Activated T-helper 17 cell treated with anti-CD3 and anti-CD28 coated beads, Interleukin-2, amount 50 U/mL, for 72 hours (primary cell): ENCODE measurements at regions not wholly inside any gene's neighbourhood (a gene's known extent, or its start where the extent isn't known, plus 50 kb on each side); places are given as distances from the start of the nearest gene placed in this dataset.

Experiments
- ATAC-seq: fragments of 150-1000 bp; cut with Tn5 transposase; replicated peaks from 2 replicates; pipeline ENCODE4 v1.10.0; 2021; ENCODE audit warnings: mild to moderate bottlenecking, moderate library complexity
- H3K27ac Mint-ChIP-seq: one replicate; pipeline ENCODE4 v1.8.0; 2022; ENCODE audit warnings: mixed read lengths
- H3K27me3 Mint-ChIP-seq: one replicate; pipeline ENCODE4 v1.8.0; 2022; ENCODE audit warnings: mixed read lengths
- H3K36me3 Mint-ChIP-seq: one replicate; pipeline ENCODE4 v1.8.0; 2022; ENCODE audit warnings: low read depth, mild to moderate bottlenecking, mixed read lengths
- H3K4me1 Mint-ChIP-seq: one replicate; pipeline ENCODE4 v1.8.0; 2022; ENCODE audit warnings: mixed read lengths
- H3K4me3 Mint-ChIP-seq: one replicate; pipeline ENCODE4 v1.8.0; 2022; ENCODE audit warnings: mild to moderate bottlenecking, mixed read lengths
- H3K9me3 Mint-ChIP-seq: one replicate; pipeline ENCODE4 v1.8.0; 2022; ENCODE audit warnings: mixed read lengths

- Mint-ChIP-seq H3K27ac (no peak overlapping the region), H3K36me3 (no peaks in the 10 kb centered on the region), H3K4me1 (no peaks in the 10 kb centered on the region), H3K4me3 (no peak overlapping the region), H3K27me3 (peaks cover 9% of the 10 kb centered on the region), H3K9me3 (no peaks in the 10 kb centered on the region)
- ATAC-seq, result no peak
These were observed 91.6 kb upstream of the BMP2K start for GRCh38 chr4:78684325-78685079.

- peaks cover 7% of the 10 kb centered on the region for H3K27me3 Mint-ChIP-seq
- H3K4me1 Mint-ChIP-seq, result no peaks in the 10 kb centered on the region
- no peaks in the 10 kb centered on the region for H3K9me3 Mint-ChIP-seq
- no peak overlapping the region for H3K4me3 Mint-ChIP-seq
- ATAC-seq, result no peak
- H3K27ac Mint-ChIP-seq, result no peak overlapping the region
- H3K36me3 Mint-ChIP-seq, result no peaks in the 10 kb centered on the region
These were observed 88.3 kb upstream of the BMP2K start for GRCh38 chr4:78687818-78688217.

GRCh38 chr4:78688366-78688765, 87.8 kb upstream of the BMP2K start:
- no peak overlapping the region for H3K27ac Mint-ChIP-seq
- no peaks in the 10 kb centered on the region for H3K9me3 Mint-ChIP-seq
- ATAC-seq, result no peak
- no peak overlapping the region for H3K4me3 Mint-ChIP-seq
- no peaks in the 10 kb centered on the region for H3K4me1 Mint-ChIP-seq
- H3K27me3 Mint-ChIP-seq, result peaks cover 7% of the 10 kb centered on the region
- H3K36me3 Mint-ChIP-seq, result no peaks in the 10 kb centered on the region

GRCh38 chr4:78689261-78689660, 86.9 kb upstream of the BMP2K start:
- H3K27me3 Mint-ChIP-seq, result peaks cover 3% of the 10 kb centered on the region
- no peak for ATAC-seq
- no peak overlapping the region for H3K27ac Mint-ChIP-seq
- no peaks in the 10 kb centered on the region for H3K36me3 Mint-ChIP-seq
- H3K9me3 Mint-ChIP-seq, result no peaks in the 10 kb centered on the region
- no peak overlapping the region for H3K4me3 Mint-ChIP-seq
- H3K4me1 Mint-ChIP-seq, result no peaks in the 10 kb centered on the region

- H3K9me3 Mint-ChIP-seq, result no peaks in the 10 kb centered on the region
- no peaks in the 10 kb centered on the region for H3K36me3 Mint-ChIP-seq
- no peak for ATAC-seq
These were observed 86.3 kb upstream of the BMP2K start for GRCh38 chr4:78689700-78690323.

GRCh38 chr4:78691334-78691754, 84.8 kb upstream of the BMP2K start:
- ATAC-seq, result no peak
- Mint-ChIP-seq H3K36me3 (no peaks in the 10 kb centered on the region), H3K4me3 (no peak overlapping the region), H3K27me3 (peaks cover 3% of the 10 kb centered on the region), H3K4me1 (no peaks in the 10 kb centered on the region), H3K9me3 (no peaks in the 10 kb centered on the region), H3K27ac (no peak overlapping the region)

More at GRCh38 chr4:78689700-78690323, 86.3 kb upstream of the BMP2K start:
- peaks cover 3% of the 10 kb centered on the region for H3K27me3 Mint-ChIP-seq
- no peak overlapping the region for H3K4me3 Mint-ChIP-seq
- H3K27ac Mint-ChIP-seq, result no peak overlapping the region
- no peaks in the 10 kb centered on the region for H3K4me1 Mint-ChIP-seq

GRCh38 chr4:78691971-78692821, 84.0 kb upstream of the BMP2K start:
- H3K4me3 Mint-ChIP-seq, result no peak overlapping the region
- ATAC-seq, result peak; percentile 29
- H3K27ac Mint-ChIP-seq, result no peak overlapping the region

GRCh38 chr4:78692822-78693170, 83.4 kb upstream of the BMP2K start:
- no peaks in the 10 kb centered on the region for H3K36me3 Mint-ChIP-seq
- ATAC-seq, result no peak
- no peak overlapping the region for H3K27ac Mint-ChIP-seq
- H3K4me3 Mint-ChIP-seq, result no peak overlapping the region
- no peaks in the 10 kb centered on the region for H3K4me1 Mint-ChIP-seq
- peaks cover 3% of the 10 kb centered on the region for H3K27me3 Mint-ChIP-seq
- no peaks in the 10 kb centered on the region for H3K9me3 Mint-ChIP-seq

More at GRCh38 chr4:78691971-78692821, 84.0 kb upstream of the BMP2K start:
- Mint-ChIP-seq H3K4me1 (no peaks in the 10 kb centered on the region), H3K27me3 (peaks cover 3% of the 10 kb centered on the region), H3K9me3 (no peaks in the 10 kb centered on the region), H3K36me3 (no peaks in the 10 kb centered on the region)

GRCh38 chr4:78693777-78694456, 82.2 kb upstream of the BMP2K start:
- Mint-ChIP-seq H3K4me1 (no peaks in the 10 kb centered on the region), H3K36me3 (no peaks in the 10 kb centered on the region), H3K27ac (no peak overlapping the region), H3K9me3 (no peaks in the 10 kb centered on the region), H3K27me3 (peaks cover 3% of the 10 kb centered on the region), H3K4me3 (no peak overlapping the region)
- no peak for ATAC-seq

GRCh38 chr4:78694457-78694787, 81.7 kb upstream of the BMP2K start:
- H3K4me1 Mint-ChIP-seq, result no peaks in the 10 kb centered on the region
- H3K4me3 Mint-ChIP-seq, result no peak overlapping the region
- peaks cover 3% of the 10 kb centered on the region for H3K27me3 Mint-ChIP-seq
- no peak overlapping the region for H3K27ac Mint-ChIP-seq
- no peak for ATAC-seq
- H3K9me3 Mint-ChIP-seq, result no peaks in the 10 kb centered on the region
- H3K36me3 Mint-ChIP-seq, result no peaks in the 10 kb centered on the region

- Mint-ChIP-seq H3K27ac (no peak overlapping the region), H3K9me3 (no peaks in the 10 kb centered on the region), H3K36me3 (no peaks in the 10 kb centered on the region), H3K4me1 (no peaks in the 10 kb centered on the region), H3K27me3 (no peaks in the 10 kb centered on the region), H3K4me3 (no peak overlapping the region)
- no peak for ATAC-seq
These were observed 80.2 kb upstream of the BMP2K start for GRCh38 chr4:78695910-78696309.

GRCh38 chr4:78703079-78703478, 73.1 kb upstream of the BMP2K start:
- H3K36me3 Mint-ChIP-seq, result no peaks in the 10 kb centered on the region
- no peaks in the 10 kb centered on the region for H3K4me1 Mint-ChIP-seq
- ATAC-seq, result no peak
- H3K4me3 Mint-ChIP-seq, result no peak overlapping the region
- H3K27ac Mint-ChIP-seq, result no peak overlapping the region
- peaks cover 11% of the 10 kb centered on the region for H3K9me3 Mint-ChIP-seq
- no peaks in the 10 kb centered on the region for H3K27me3 Mint-ChIP-seq

GRCh38 chr4:78704317-78704716, 71.8 kb upstream of the BMP2K start:
- no peak overlapping the region for H3K4me3 Mint-ChIP-seq
- no peaks in the 10 kb centered on the region for H3K36me3 Mint-ChIP-seq
- peaks cover 11% of the 10 kb centered on the region for H3K9me3 Mint-ChIP-seq
- no peak for ATAC-seq
- H3K4me1 Mint-ChIP-seq, result no peaks in the 10 kb centered on the region
- H3K27ac Mint-ChIP-seq, result no peak overlapping the region
- no peaks in the 10 kb centered on the region for H3K27me3 Mint-ChIP-seq

GRCh38 chr4:78704981-78705683, 71.0 kb upstream of the BMP2K start:
- no peaks in the 10 kb centered on the region for H3K36me3 Mint-ChIP-seq
- no peak for ATAC-seq
- no peaks in the 10 kb centered on the region for H3K27me3 Mint-ChIP-seq
- H3K9me3 Mint-ChIP-seq, result peaks cover 11% of the 10 kb centered on the region
- H3K27ac Mint-ChIP-seq, result no peak overlapping the region
- H3K4me1 Mint-ChIP-seq, result no peaks in the 10 kb centered on the region
- no peak overlapping the region for H3K4me3 Mint-ChIP-seq
